WTC11 (cell line): ENCODE measurements at regions not wholly inside any gene's neighbourhood (a gene's known extent, or its start where the extent isn't known, plus 50 kb on each side); places are given as distances from the start of the nearest gene placed in this dataset.

ENCODE experiments used
- ATAC-seq: fragments of 200-7000 bp; cut with Tn5 transposase; 2 replicates; pipeline ENCODE4 v1.10.0; 2021; ENCODE audit warnings: mild to moderate bottlenecking, moderate library complexity
- CTCF ChIA-PET: fragments of 300-600 bp; sonication (Branson Sonifier 250); formaldehyde crosslinking; loops from one replicate; lab custom pipeline; 2021; ENCODE audit warnings: antibody characterized with exemption; lab: Charles Lee
- POLR2A ChIA-PET: fragments of 350-600 bp; sonication (Branson Sonifier 250); formaldehyde crosslinking; loops from one replicate; lab custom pipeline; 2021; ENCODE audit warnings: antibody characterized with exemption; lab: Charles Lee
- DNase-seq: peaks from one replicate; pipeline ENCODE4 v3.0.0; 2021; ENCODE audit warnings: low spot score
- H3K27ac Mint-ChIP-seq: 2 replicates; pipeline ENCODE4 v1.8.0; 2021; ENCODE audit warnings: mixed read lengths
- H3K27me3 Mint-ChIP-seq: 2 replicates; pipeline ENCODE4 v1.8.0; 2021; ENCODE audit warnings: low read depth, mild to moderate bottlenecking, moderate library complexity, mixed read lengths
- H3K36me3 Mint-ChIP-seq: 2 replicates; pipeline ENCODE4 v1.8.0; 2021; ENCODE audit warnings: mixed read lengths
- H3K4me1 Mint-ChIP-seq: 2 replicates; pipeline ENCODE4 v1.8.0; 2022; ENCODE audit warnings: mixed read lengths
- H3K4me3 Mint-ChIP-seq: 2 replicates; pipeline ENCODE4 v1.8.0; 2021; ENCODE audit warnings: mild to moderate bottlenecking, moderate library complexity, mixed read lengths
- H3K9me3 Mint-ChIP-seq: 2 replicates; pipeline ENCODE4 v1.8.0; 2021; ENCODE audit warnings: mixed read lengths
- CDX4 ChIP-seq: fragments of 250-450 bp; sonication (Bioruptor Pico); IDR thresholded peaks from 2 replicates; pipeline ENCODE4 v1.9.0; 2021; ENCODE audit warnings: moderate library complexity, mild to moderate bottlenecking, inconsistent platforms, borderline replicate concordance
- FOXP1 ChIP-seq: sonication (generic); formaldehyde crosslinking; IDR thresholded peaks from 2 replicates; pipeline ENCODE4 v1.8.0; 2022; ENCODE audit warnings: missing genetic modification reagents, mild to moderate bottlenecking, moderate library complexity, borderline replicate concordance
- JUN ChIP-seq: sonication (generic); formaldehyde crosslinking; IDR thresholded peaks from 2 replicates; pipeline ENCODE4 v1.8.0; 2023; ENCODE audit warnings: mild to moderate bottlenecking, missing genetic modification reagents
- NR1H2 ChIP-seq: sonication (generic); formaldehyde crosslinking; IDR thresholded peaks from 2 replicates; pipeline ENCODE4 v1.9.0; 2021; ENCODE audit warnings: mild to moderate bottlenecking, moderate library complexity, missing genetic modification reagents
- PRDM15 ChIP-seq: sonication (generic); formaldehyde crosslinking; IDR thresholded peaks from 2 replicates; pipeline ENCODE4 v1.8.0; 2022; ENCODE audit warnings: missing genetic modification reagents
- TEAD1 ChIP-seq: sonication (generic); formaldehyde crosslinking; IDR thresholded peaks from 2 replicates; pipeline ENCODE4 v1.8.0; 2022; ENCODE audit warnings: mild to moderate bottlenecking, missing genetic modification reagents
- ZNF232 ChIP-seq: sonication (generic); formaldehyde crosslinking; IDR thresholded peaks from 2 replicates; pipeline ENCODE4 v1.8.0; 2022; ENCODE audit warnings: mild to moderate bottlenecking, missing genetic modification reagents
- ZNF416 ChIP-seq: fragments of 250-450 bp; sonication (Bioruptor Pico); IDR thresholded peaks from 2 replicates; pipeline ENCODE4 v1.9.0; 2021; ENCODE audit warnings: mild to moderate bottlenecking, inconsistent platforms
- ZNF512 ChIP-seq: sonication (generic); formaldehyde crosslinking; IDR thresholded peaks from 2 replicates; pipeline ENCODE4 v1.8.1; 2022; ENCODE audit warnings: missing genetic modification reagents, borderline replicate concordance
- ZNF532 ChIP-seq: fragments of 250-450 bp; sonication (Bioruptor Pico); IDR thresholded peaks from 2 replicates; pipeline ENCODE4 v1.9.0; 2021; ENCODE audit warnings: mild to moderate bottlenecking, borderline replicate concordance
- TF ChIP-seq, protein P1 (sequence below): sonication (generic); formaldehyde crosslinking; IDR thresholded peaks from 2 replicates; pipeline ENCODE4 v1.8.1; 2023; ENCODE audit warnings: mild to moderate bottlenecking, missing genetic modification reagents, moderate library complexity
- TF ChIP-seq, protein P2 (sequence below): sonication (generic); formaldehyde crosslinking; conservative IDR thresholded peaks from 2 replicates; pipeline ENCODE4 v1.8.1; 2023; ENCODE audit warnings: mild to moderate bottlenecking, low read depth, missing genetic modification reagents, moderate library complexity
- TF ChIP-seq, protein P3 (sequence below): sonication (generic); formaldehyde crosslinking; IDR thresholded peaks from 2 replicates; pipeline ENCODE4 v1.8.1; 2023; ENCODE audit warnings: mild to moderate bottlenecking, missing genetic modification reagents

DNA sequence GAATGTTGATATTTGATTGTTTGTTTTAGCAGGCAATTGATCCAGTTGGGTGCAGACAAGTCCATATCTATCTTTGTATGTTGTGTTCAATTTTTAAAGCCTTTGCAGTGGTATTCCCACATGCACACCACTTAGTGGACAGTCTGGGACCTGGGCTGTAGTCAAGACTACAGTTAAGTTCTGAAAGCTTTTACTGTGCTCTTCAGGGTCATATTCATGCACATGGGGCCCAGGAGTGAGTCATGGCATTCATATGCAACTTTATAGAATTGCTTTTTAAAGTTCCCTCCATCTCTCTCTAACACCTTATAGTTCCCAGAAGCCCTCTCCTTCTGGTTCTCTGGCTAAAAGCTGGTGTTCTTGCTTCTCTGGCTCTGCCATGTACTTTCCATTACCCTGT lies 228.2 kb upstream of the CCNH start (continued):
- TF ChIP-seq, protein P1, sequence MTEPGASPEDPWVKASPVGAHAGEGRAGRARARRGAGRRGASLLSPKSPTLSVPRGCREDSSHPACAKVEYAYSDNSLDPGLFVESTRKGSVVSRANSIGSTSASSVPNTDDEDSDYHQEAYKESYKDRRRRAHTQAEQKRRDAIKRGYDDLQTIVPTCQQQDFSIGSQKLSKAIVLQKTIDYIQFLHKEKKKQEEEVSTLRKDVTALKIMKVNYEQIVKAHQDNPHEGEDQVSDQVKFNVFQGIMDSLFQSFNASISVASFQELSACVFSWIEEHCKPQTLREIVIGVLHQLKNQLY (CRISPR knock-in tag), result no peak
- TF ChIP-seq CDX4 (CRISPR knock-in tag) (no peak), ZNF532 (CRISPR knock-in tag) (no peak), ZNF512 (CRISPR knock-in tag) (no peak), ZNF232 (CRISPR knock-in tag) (no peak), NR1H2 (no peak), PRDM15 (CRISPR knock-in tag) (no peak)
- TF ChIP-seq, protein P2, sequence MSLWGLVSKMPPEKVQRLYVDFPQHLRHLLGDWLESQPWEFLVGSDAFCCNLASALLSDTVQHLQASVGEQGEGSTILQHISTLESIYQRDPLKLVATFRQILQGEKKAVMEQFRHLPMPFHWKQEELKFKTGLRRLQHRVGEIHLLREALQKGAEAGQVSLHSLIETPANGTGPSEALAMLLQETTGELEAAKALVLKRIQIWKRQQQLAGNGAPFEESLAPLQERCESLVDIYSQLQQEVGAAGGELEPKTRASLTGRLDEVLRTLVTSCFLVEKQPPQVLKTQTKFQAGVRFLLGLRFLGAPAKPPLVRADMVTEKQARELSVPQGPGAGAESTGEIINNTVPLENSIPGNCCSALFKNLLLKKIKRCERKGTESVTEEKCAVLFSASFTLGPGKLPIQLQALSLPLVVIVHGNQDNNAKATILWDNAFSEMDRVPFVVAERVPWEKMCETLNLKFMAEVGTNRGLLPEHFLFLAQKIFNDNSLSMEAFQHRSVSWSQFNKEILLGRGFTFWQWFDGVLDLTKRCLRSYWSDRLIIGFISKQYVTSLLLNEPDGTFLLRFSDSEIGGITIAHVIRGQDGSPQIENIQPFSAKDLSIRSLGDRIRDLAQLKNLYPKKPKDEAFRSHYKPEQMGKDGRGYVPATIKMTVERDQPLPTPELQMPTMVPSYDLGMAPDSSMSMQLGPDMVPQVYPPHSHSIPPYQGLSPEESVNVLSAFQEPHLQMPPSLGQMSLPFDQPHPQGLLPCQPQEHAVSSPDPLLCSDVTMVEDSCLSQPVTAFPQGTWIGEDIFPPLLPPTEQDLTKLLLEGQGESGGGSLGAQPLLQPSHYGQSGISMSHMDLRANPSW (CRISPR knock-in tag), result no peak

- H3K27me3 Mint-ChIP-seq, result no peaks in the 10 kb centered on the region
- no peaks in the 10 kb centered on the region for H3K36me3 Mint-ChIP-seq
- ATAC-seq, result no peak
- ChIA-PET CTCF (no interaction called here), POLR2A (no interaction called here)
- TF ChIP-seq ZNF232 (CRISPR knock-in tag), result no peak
- no peak for TF ChIP-seq JUN (CRISPR knock-in tag)
- TF ChIP-seq ZNF416 (CRISPR knock-in tag), result no peak
- no peak for TF ChIP-seq FOXP1 (CRISPR knock-in tag)
- TF ChIP-seq TEAD1 (CRISPR knock-in tag), result no peak
- TF ChIP-seq, protein P3, sequence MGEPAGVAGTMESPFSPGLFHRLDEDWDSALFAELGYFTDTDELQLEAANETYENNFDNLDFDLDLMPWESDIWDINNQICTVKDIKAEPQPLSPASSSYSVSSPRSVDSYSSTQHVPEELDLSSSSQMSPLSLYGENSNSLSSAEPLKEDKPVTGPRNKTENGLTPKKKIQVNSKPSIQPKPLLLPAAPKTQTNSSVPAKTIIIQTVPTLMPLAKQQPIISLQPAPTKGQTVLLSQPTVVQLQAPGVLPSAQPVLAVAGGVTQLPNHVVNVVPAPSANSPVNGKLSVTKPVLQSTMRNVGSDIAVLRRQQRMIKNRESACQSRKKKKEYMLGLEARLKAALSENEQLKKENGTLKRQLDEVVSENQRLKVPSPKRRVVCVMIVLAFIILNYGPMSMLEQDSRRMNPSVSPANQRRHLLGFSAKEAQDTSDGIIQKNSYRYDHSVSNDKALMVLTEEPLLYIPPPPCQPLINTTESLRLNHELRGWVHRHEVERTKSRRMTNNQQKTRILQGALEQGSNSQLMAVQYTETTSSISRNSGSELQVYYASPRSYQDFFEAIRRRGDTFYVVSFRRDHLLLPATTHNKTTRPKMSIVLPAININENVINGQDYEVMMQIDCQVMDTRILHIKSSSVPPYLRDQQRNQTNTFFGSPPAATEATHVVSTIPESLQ, result no peak
- no peak for DNase-seq
- H3K9me3 Mint-ChIP-seq, result no peaks in the 10 kb centered on the region
- no peak overlapping the region for H3K4me3 Mint-ChIP-seq
- H3K4me1 Mint-ChIP-seq, result peaks cover 2% of the 10 kb centered on the region; the same call in 1 of the 2 replicates
- H3K27ac Mint-ChIP-seq, result no peak overlapping the region
Observed at GRCh38 chr5:87627363-87627762, 214.6 kb upstream of the CCNH start.
